H1 (cell line): ENCODE measurements at regions not wholly inside any gene's neighbourhood (a gene's known extent, or its start where the extent isn't known, plus 50 kb on each side); places are given as distances from the start of the nearest gene placed in this dataset.

Experiments used
- CTCF ChIA-PET: fragments of 300-600 bp; sonication (Branson Sonifier 250); formaldehyde crosslinking; loops from one replicate; lab custom pipeline; 2021; ENCODE audit not compliant: partially characterized antibody; lab: Charles Lee
- POLR2A ChIA-PET: fragments of 300-600 bp; sonication (Branson Sonifier 250); formaldehyde crosslinking; loops from one replicate; lab custom pipeline; 2021; ENCODE audit warnings: inconsistent platforms; ENCODE audit not compliant: partially characterized antibody; lab: Charles Lee
- DNase-seq, 2 experiments: peaks; one replicate each; pipeline versions ENCODE4 v3.0.0 to v3.0.0-alpha.2; 2010 to 2022; ENCODE audit warnings: low spot score in 2 of 2, low read depth in 1 of 2, mixed read lengths in 1 of 2
- FAIRE-seq: peaks from 2 replicates; lab custom pipeline; 2011; peaks lifted over from hg19 to GRCh38; lab: Jason Lieb, UNC
- H2AFZ ChIP-seq: 2 replicates; pipeline ENCODE4 v1.8.1; 2012; ENCODE audit warnings: low read length, inconsistent platforms
- H2AK5ac ChIP-seq: 2 replicates; pipeline ENCODE4 v1.6.1; 2013; ENCODE audit warnings: low read depth, low read length
- H2BK120ac ChIP-seq: replicated peaks from 2 replicates; pipeline ENCODE3; 2013; ENCODE audit warnings: low read depth, low read length, inconsistent platforms
- H2BK12ac ChIP-seq: 2 replicates; pipeline ENCODE4 v1.6.1; 2013; ENCODE audit warnings: low read depth, low read length
- H2BK15ac ChIP-seq: 2 replicates; pipeline ENCODE4 v1.6.1; 2013; ENCODE audit warnings: low read length
- H2BK20ac ChIP-seq: 2 replicates; pipeline ENCODE4 v1.6.1; 2013; ENCODE audit warnings: low read length
- H2BK5ac ChIP-seq: 2 replicates; pipeline ENCODE4 v1.6.1; 2013; ENCODE audit warnings: low read depth, low read length
- H3K14ac ChIP-seq: 2 replicates; pipeline ENCODE4 v1.6.1; 2013; ENCODE audit warnings: inconsistent platforms; ENCODE audit not compliant: insufficient read length
- H3K18ac ChIP-seq: 2 replicates; pipeline ENCODE4 v1.6.1; 2013; ENCODE audit warnings: low read length; ENCODE audit errors: extremely low read depth
- H3K23ac ChIP-seq: 2 replicates; pipeline ENCODE4 v1.6.1; 2013; ENCODE audit warnings: inconsistent platforms; ENCODE audit not compliant: insufficient read length
- H3K23me2 ChIP-seq: 2 replicates; pipeline ENCODE4 v1.6.1; 2013; ENCODE audit warnings: low read depth, low read length
- H3K27ac ChIP-seq: 2 replicates; pipeline ENCODE4 v1.6.1; 2011; ENCODE audit warnings: low read depth, low read length, inconsistent platforms
- H3K27me3 ChIP-seq, 4 experiments: replicated peaks in 1 of 4; 1 replicate in 1 of 4; 2 replicates in 3 of 4; pipeline versions ENCODE4 v1.6.1 to v1.8.1; 2011 to 2013; ENCODE audit warnings: low read length in 3 of 4, mild to moderate bottlenecking in 3 of 4, inconsistent platforms in 2 of 4, mixed read lengths in 2 of 4, moderate library complexity in 1 of 4; ENCODE audit not compliant: control insufficient read depth in 3 of 4, insufficient read depth in 3 of 4; ENCODE audit errors: extremely low read depth in 1 of 4
- H3K36me3 ChIP-seq, 4 experiments: 2 replicates each; pipeline versions ENCODE4 v1.6.1 to v1.8.1; 2011 to 2013; ENCODE audit warnings: mild to moderate bottlenecking in 4 of 4, low read length in 3 of 4, moderate library complexity in 2 of 4, control low read depth in 1 of 4, inconsistent platforms in 1 of 4; ENCODE audit not compliant: insufficient read depth in 4 of 4, control insufficient read depth in 2 of 4
- H3K4ac ChIP-seq: replicated peaks from 2 replicates; pipeline ENCODE3; 2013; ENCODE audit warnings: low read length, low read depth, mixed read lengths, inconsistent platforms; ENCODE audit not compliant: insufficient read length
- H3K4me1 ChIP-seq, 4 experiments: replicated peaks in 1 of 4; 1 replicate in 1 of 4; 2 replicates in 3 of 4; pipeline versions ENCODE4 v1.6.1 to v1.8.1; 2011 to 2013; ENCODE audit warnings: low read length in 3 of 4, inconsistent platforms in 2 of 4, mixed read lengths in 1 of 4; ENCODE audit not compliant: insufficient read depth in 4 of 4, control insufficient read depth in 3 of 4
- H3K4me2 ChIP-seq, 2 experiments: 2 replicates each; pipeline versions ENCODE4 v1.6.1 to v1.8.1; 2011 to 2013; ENCODE audit warnings: low read depth in 2 of 2, low read length in 2 of 2, control low read depth in 1 of 2, inconsistent platforms in 1 of 2, mild to moderate bottlenecking in 1 of 2; ENCODE audit not compliant: insufficient read depth in 1 of 2
- H3K4me3 ChIP-seq, 4 experiments: fragments of 200-600, 300-600 bp in 1 of 4; sonication (generic), shearing (Covaris generic), sonication (Bioruptor Twin) in 1 of 4; 2 replicates each; pipeline versions ENCODE4 v1.5.1 to v1.8.1; 2011 to 2016; ENCODE audit warnings: low read length in 4 of 4, low read depth in 3 of 4, control low read depth in 2 of 4, inconsistent platforms in 2 of 4, mild to moderate bottlenecking in 2 of 4, mixed read lengths in 1 of 4, moderate library complexity in 1 of 4; ENCODE audit not compliant: insufficient read depth in 2 of 4; ENCODE audit errors: extremely low read depth in 1 of 4
- H3K56ac ChIP-seq: replicated peaks from 2 replicates; pipeline ENCODE3; 2013; ENCODE audit warnings: low read depth, mild to moderate bottlenecking, mixed read lengths, low read length, inconsistent platforms; ENCODE audit not compliant: insufficient read length
- H3K79me1 ChIP-seq: 2 replicates; pipeline ENCODE4 v1.6.1; 2013; ENCODE audit warnings: low read depth, low read length, control low read depth
- H3K79me2 ChIP-seq, 2 experiments: 2 replicates each; pipeline versions ENCODE4 v1.6.1 to v1.8.1; 2012 to 2013; ENCODE audit warnings: low read length in 2 of 2, mild to moderate bottlenecking in 2 of 2, inconsistent platforms in 1 of 2; ENCODE audit not compliant: insufficient read depth in 2 of 2, control insufficient read depth in 1 of 2
- H3K9ac ChIP-seq, 4 experiments: replicated peaks in 1 of 4; 1 replicate in 1 of 4; 2 replicates in 3 of 4; pipeline versions ENCODE4 v1.6.1 to v1.8.1; 2011 to 2013; ENCODE audit warnings: low read depth in 3 of 4, low read length in 3 of 4, control low read depth in 2 of 4, mild to moderate bottlenecking in 2 of 4, moderate library complexity in 2 of 4, inconsistent platforms in 1 of 4; ENCODE audit errors: extremely low read depth in 1 of 4
- H3K9me3 ChIP-seq, 2 experiments: 2 replicates each; pipeline versions ENCODE4 v1.6.1 to v1.8.1; 2012 to 2013; ENCODE audit warnings: mild to moderate bottlenecking in 2 of 2, moderate library complexity in 2 of 2, control low read depth in 1 of 2, inconsistent platforms in 1 of 2, low read depth in 1 of 2, low read length in 1 of 2, mixed read lengths in 1 of 2; ENCODE audit not compliant: insufficient read depth in 2 of 2
- H4K20me1 ChIP-seq, 2 experiments: replicated peaks in 1 of 2; 2 replicates each; pipeline versions ENCODE3 to v1.8.1; 2011 to 2013; ENCODE audit warnings: inconsistent platforms in 2 of 2, low read length in 2 of 2, mild to moderate bottlenecking in 1 of 2; ENCODE audit not compliant: insufficient read depth in 2 of 2, control insufficient read depth in 1 of 2
- H4K5ac ChIP-seq: 2 replicates; pipeline ENCODE4 v1.6.1; 2013; ENCODE audit warnings: low read length, low read depth, mixed read lengths, inconsistent platforms; ENCODE audit not compliant: insufficient read length
- H4K8ac ChIP-seq: 2 replicates; pipeline ENCODE4 v1.8.0; 2013; ENCODE audit warnings: mild to moderate bottlenecking, moderate library complexity, low read length, inconsistent platforms; ENCODE audit not compliant: insufficient read depth; ENCODE audit errors: extremely low read depth
- H4K91ac ChIP-seq: replicated peaks from 2 replicates; pipeline ENCODE3; 2013; ENCODE audit warnings: low read length, mixed read lengths, inconsistent platforms; ENCODE audit not compliant: insufficient read length
- EGR1 ChIP-seq: IDR thresholded peaks from 2 replicates; pipeline ENCODE4 v1.6.1; 2011; ENCODE audit warnings: low read depth, low read length, borderline replicate concordance
- POLR2AphosphoS5 ChIP-seq: IDR thresholded peaks from 2 replicates; pipeline ENCODE4 v1.6.1; 2011; ENCODE audit warnings: low read depth, low read length
- SP2 ChIP-seq: IDR thresholded peaks from 2 replicates; pipeline ENCODE4 v1.6.1; 2012; ENCODE audit warnings: mild to moderate bottlenecking, low read length, inconsistent platforms
- TCF12 ChIP-seq: IDR thresholded peaks from 2 replicates; pipeline ENCODE4 v1.6.1; 2011; ENCODE audit warnings: low read depth, mild to moderate bottlenecking, low read length
- YY1 ChIP-seq: IDR thresholded peaks from 2 replicates; pipeline ENCODE4 v1.6.1; 2011; ENCODE audit warnings: low read depth, mild to moderate bottlenecking, low read length
- WGBS, 2 experiments: shearing (Covaris generic) in 1 of 2; methylation state at CpG; one replicate each; pipeline versions ENCODE4 v1.1.6 to v1.1.7; 2013 to 2015; ENCODE audit warnings: low lambda C conversion rate in 2 of 2, mixed read lengths in 2 of 2, inconsistent platforms in 1 of 2, low coverage in 1 of 2, missing lambda C conversion rate in 1 of 2; ENCODE audit not compliant: insufficient replicate concordance in 2 of 2, insufficient coverage in 1 of 2, insufficient read length in 1 of 2; ENCODE audit errors: extremely low coverage in 1 of 2, missing lambda C conversion rate in 1 of 2; 5-methylcytosine and 5-hydroxymethylcytosine counted together

GRCh38 chr12:105713606-105714305, 383.3 kb downstream of the C12orf75 start:
- Histone ChIP-seq H3K27me3 (no peaks in the 10 kb centered on the region), H3K9ac (no peak overlapping the region), H3K79me1 (no peaks in the 10 kb centered on the region), H4K8ac (no peak overlapping the region), H3K56ac (no peak overlapping the region), H3K23ac (no peak overlapping the region), H2AK5ac (no peak overlapping the region), H3K27ac (no peak overlapping the region), H3K36me3 (no peaks in the 10 kb centered on the region), H2BK12ac (no peak overlapping the region; the same call in 1 of the 2 replicates), H4K5ac (no peak overlapping the region)
- POLR2A ChIA-PET: no interaction called here
- CTCF ChIA-PET: interaction anchor here (0.7 to 2.6 kb wide), 4 partner anchors 9 to 423 kb away, joined by 3 to 18 read pairs (median 4); no protein-coding TSS in a partner anchor
- TF ChIP-seq POLR2AphosphoS5 (no peak), TCF12 (no peak), EGR1 (no peak), YY1 (no peak), SP2 (no peak)
- TF ChIP-seq, all 59 proteins: peak for 0
- Histone ChIP-seq H3K4ac (no peak overlapping the region), H2BK20ac (no peak overlapping the region), H2BK5ac (no peak overlapping the region), H2BK120ac (no peak overlapping the region), H3K18ac (no peak overlapping the region), H4K20me1 (no peaks in the 10 kb centered on the region), H3K14ac (no peak overlapping the region), H3K4me1 (peaks cover 0 to 5% (median 0%) of the 10 kb centered on the region in 4 experiments; a peak in 1 of 7 replicates), H3K4me3 (no peak overlapping the region), H3K9me3 (no peaks in the 10 kb centered on the region), H2AFZ (peak overlapping the region; percentile 4; the same call in 1 of the 2 replicates), H2BK15ac (no peak overlapping the region), H4K91ac (peak overlapping the region; percentile 26), H3K79me2 (no peaks in the 10 kb centered on the region), H3K4me2 (no peak overlapping the region), H3K23me2 (no peaks in the 10 kb centered on the region; the same call in 1 of the 2 replicates)
- DNase-seq (no peak), FAIRE-seq (no peak)
- WGBS, 2 experiments: 85% methylated on average over 4 of the region's 4 CpGs; no CpG with 5 or more reads in 1 of the 2 experiments
